Head of caudate nucleus (tissue), 42 donors: ENCODE measurements at regions not wholly inside any gene's neighbourhood (a gene's known extent, or its start where the extent isn't known, plus 50 kb on each side); places are given as distances from the start of the nearest gene placed in this dataset.
A peak's percentile ranks its signal among the peaks of the same experiment; 100 is the strongest.

Experiments used
- DNase-seq, 42 donors: peaks; one replicate each; pipeline versions ENCODE4 v3.0.0 to v3.0.0-alpha.2; 2020 to 2021; ENCODE audit warnings: mixed read lengths in 7 of 42
- intact Hi-C: fragments of 100-400 bp; cut with DNase I; formaldehyde crosslinking; loops from one replicate; pipeline ENCODE4 v1.15.0; 2022

GRCh38 chr10:107473225-107473624, 308.7 kb upstream of the SORCS1 start:
- no peak for DNase-seq
- intact Hi-C loops: no loop called here

- intact Hi-C loops: no loop called here
- no peak for DNase-seq
These were observed 307.4 kb upstream of the SORCS1 start for GRCh38 chr10:107471911-107472310.

- intact Hi-C loops: no loop called here
- no peak for DNase-seq
These were observed 289.1 kb upstream of the SORCS1 start for GRCh38 chr10:107453561-107453960.

GRCh38 chr10:107451047-107451446, 286.5 kb upstream of the SORCS1 start:
- intact Hi-C loops: no loop called here
- no peak for DNase-seq

GRCh38 chr10:107450056-107450455, 285.6 kb upstream of the SORCS1 start:
- intact Hi-C loops: no loop called here
- DNase-seq: no peak

- intact Hi-C loops: no loop called here
- DNase-seq: no peak
These were observed 279.9 kb upstream of the SORCS1 start for GRCh38 chr10:107444443-107444842.

- no peak for DNase-seq
- intact Hi-C loops: no loop called here
These were observed 279.3 kb upstream of the SORCS1 start for GRCh38 chr10:107443813-107444212.

- DNase-seq: no peak
These were observed 278.8 kb upstream of the SORCS1 start for GRCh38 chr10:107443326-107443725.

GRCh38 chr10:107442035-107442505, 277.6 kb upstream of the SORCS1 start:
- intact Hi-C loops: no loop called here
- no peak for DNase-seq

More at GRCh38 chr10:107443326-107443725, 278.8 kb upstream of the SORCS1 start:
- intact Hi-C loops: no loop called here

- intact Hi-C loops: no loop called here
- no peak for DNase-seq
These were observed 276.2 kb upstream of the SORCS1 start for GRCh38 chr10:107440741-107441140.

GRCh38 chr10:107437921-107438320, 273.4 kb upstream of the SORCS1 start:
- peak in 3 of 42 donors; percentile 12 to 43 (median 17) for DNase-seq

GRCh38 chr10:107436568-107436967, 272.1 kb upstream of the SORCS1 start:
- intact Hi-C loops: no loop called here
- DNase-seq: no peak

More at GRCh38 chr10:107437921-107438320, 273.4 kb upstream of the SORCS1 start:
- intact Hi-C loops: no loop called here

GRCh38 chr10:107434854-107435253, 270.3 kb upstream of the SORCS1 start:
- intact Hi-C loops: no loop called here
- no peak for DNase-seq

GRCh38 chr10:107434201-107434600, 269.7 kb upstream of the SORCS1 start:
- DNase-seq: peak in 3 of 42 donors; percentile 7 to 40 (median 13)
- intact Hi-C loops: no loop called here

GRCh38 chr10:107433605-107434004, 269.1 kb upstream of the SORCS1 start:
- intact Hi-C loops: no loop called here
- no peak for DNase-seq

GRCh38 chr10:107430446-107430845, 265.9 kb upstream of the SORCS1 start:
- no peak for DNase-seq
- intact Hi-C loops: no loop called here

- DNase-seq: no peak
- intact Hi-C loops: no loop called here
These were observed 262.5 kb upstream of the SORCS1 start for GRCh38 chr10:107427016-107427415.

GRCh38 chr10:107425931-107426553, 261.5 kb upstream of the SORCS1 start:
- intact Hi-C loops: no loop called here
- DNase-seq: no peak

- DNase-seq: no peak
- intact Hi-C loops: no loop called here
These were observed 260.1 kb upstream of the SORCS1 start for GRCh38 chr10:107424628-107425027.

GRCh38 chr10:107423903-107424302, 259.4 kb upstream of the SORCS1 start:
- no peak for DNase-seq
- intact Hi-C loops: no loop called here

- no peak for DNase-seq
- intact Hi-C loops: no loop called here
These were observed 258.2 kb upstream of the SORCS1 start for GRCh38 chr10:107422681-107423080.
